ENCODE measurements at regions not wholly inside any gene's neighbourhood (a gene's known extent, or its start where the extent isn't known, plus 50 kb on each side); places are given as distances from the start of the nearest gene placed in this dataset.

DNA sequence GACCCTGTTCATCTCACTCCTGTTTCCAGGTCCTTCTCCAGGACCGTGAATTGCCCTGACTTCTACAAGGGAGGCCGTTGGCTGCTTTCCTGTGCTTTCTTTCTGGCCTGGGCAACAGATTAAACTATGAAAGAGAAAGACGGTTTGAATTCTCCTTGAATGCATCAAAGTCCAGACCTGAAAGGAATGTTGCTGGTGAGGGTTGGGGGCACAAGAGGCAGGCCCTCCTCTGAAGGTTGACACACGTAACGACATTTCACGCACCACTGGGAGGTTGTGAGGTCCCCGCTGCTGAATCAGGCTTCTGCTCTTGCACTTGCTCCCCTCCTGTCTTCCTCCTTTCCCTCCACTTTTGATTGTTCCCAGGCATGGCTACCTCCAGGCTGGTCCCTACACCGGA lies 141.9 kb downstream of the CYRIA start:
- Histone ChIP-seq H3K9me3 (ENCODE audit: low read length) (no peaks in the 10 kb centered on the region), H3K9ac (ENCODE audit: low read length) (no peak overlapping the region), H3K27me3 (ENCODE audit: insufficient read depth, low read depth, low read length) (no peaks in the 10 kb centered on the region), H3F3A (ENCODE audit: insufficient read depth, low read length, poor library complexity, severe bottlenecking) (no peaks in the 10 kb centered on the region), H3K36me3 (ENCODE audit: insufficient read depth, low read length) (no peaks in the 10 kb centered on the region), H3K79me2 (replicated peaks; ENCODE audit: insufficient read depth, low read length) (no peaks in the 10 kb centered on the region), H3K27ac (ENCODE audit: low read length) (no peak overlapping the region), H3K4me2 (ENCODE audit: low read length) (no peak overlapping the region), H3K4me3 (ENCODE audit: low read length) (no peak overlapping the region), H4K20me1 (ENCODE audit: insufficient read depth) (no peaks in the 10 kb centered on the region), H3K9me2 (ENCODE audit: insufficient read depth, low read length) (no peaks in the 10 kb centered on the region), H2AFZ (ENCODE audit: low read depth, low read length) (no peak overlapping the region)
- TF ChIP-seq, protein P1, sequence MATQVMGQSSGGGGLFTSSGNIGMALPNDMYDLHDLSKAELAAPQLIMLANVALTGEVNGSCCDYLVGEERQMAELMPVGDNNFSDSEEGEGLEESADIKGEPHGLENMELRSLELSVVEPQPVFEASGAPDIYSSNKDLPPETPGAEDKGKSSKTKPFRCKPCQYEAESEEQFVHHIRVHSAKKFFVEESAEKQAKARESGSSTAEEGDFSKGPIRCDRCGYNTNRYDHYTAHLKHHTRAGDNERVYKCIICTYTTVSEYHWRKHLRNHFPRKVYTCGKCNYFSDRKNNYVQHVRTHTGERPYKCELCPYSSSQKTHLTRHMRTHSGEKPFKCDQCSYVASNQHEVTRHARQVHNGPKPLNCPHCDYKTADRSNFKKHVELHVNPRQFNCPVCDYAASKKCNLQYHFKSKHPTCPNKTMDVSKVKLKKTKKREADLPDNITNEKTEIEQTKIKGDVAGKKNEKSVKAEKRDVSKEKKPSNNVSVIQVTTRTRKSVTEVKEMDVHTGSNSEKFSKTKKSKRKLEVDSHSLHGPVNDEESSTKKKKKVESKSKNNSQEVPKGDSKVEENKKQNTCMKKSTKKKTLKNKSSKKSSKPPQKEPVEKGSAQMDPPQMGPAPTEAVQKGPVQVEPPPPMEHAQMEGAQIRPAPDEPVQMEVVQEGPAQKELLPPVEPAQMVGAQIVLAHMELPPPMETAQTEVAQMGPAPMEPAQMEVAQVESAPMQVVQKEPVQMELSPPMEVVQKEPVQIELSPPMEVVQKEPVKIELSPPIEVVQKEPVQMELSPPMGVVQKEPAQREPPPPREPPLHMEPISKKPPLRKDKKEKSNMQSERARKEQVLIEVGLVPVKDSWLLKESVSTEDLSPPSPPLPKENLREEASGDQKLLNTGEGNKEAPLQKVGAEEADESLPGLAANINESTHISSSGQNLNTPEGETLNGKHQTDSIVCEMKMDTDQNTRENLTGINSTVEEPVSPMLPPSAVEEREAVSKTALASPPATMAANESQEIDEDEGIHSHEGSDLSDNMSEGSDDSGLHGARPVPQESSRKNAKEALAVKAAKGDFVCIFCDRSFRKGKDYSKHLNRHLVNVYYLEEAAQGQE (IDR thresholded peaks at IDR 0.05; ENCODE audit: borderline replicate concordance), result no peak
- TF ChIP-seq POLR2AphosphoS5 (IDR thresholded peaks at IDR 0.05), result no peak

GRCh38 chr2:16522031-16522831 lies 143.4 kb downstream of the CYRIA start:
- H3F3A ChIP-seq (ENCODE audit: insufficient read depth, low read length, poor library complexity, severe bottlenecking), result no peaks in the 10 kb centered on the region
- no peak overlapping the region for H3K27ac ChIP-seq (ENCODE audit: low read length)
- H4K20me1 ChIP-seq (ENCODE audit: insufficient read depth), result no peaks in the 10 kb centered on the region
- H3K9me3 ChIP-seq (ENCODE audit: low read length), result no peaks in the 10 kb centered on the region
- no peak overlapping the region for H2AFZ ChIP-seq (ENCODE audit: low read depth, low read length)
- H3K4me3 ChIP-seq (ENCODE audit: low read length), result no peak overlapping the region
- no peak for TF ChIP-seq EZH2 (IDR thresholded peaks at IDR 0.05; ENCODE audit: borderline replicate concordance, insufficient read depth, low read length, poor library complexity, severe bottlenecking)
- no peak for TF ChIP-seq MXI1 (conservative IDR thresholded peaks at IDR 0.05; ENCODE audit: poor library complexity, severe bottlenecking)
- TF ChIP-seq, protein P1 (IDR thresholded peaks at IDR 0.05; ENCODE audit: borderline replicate concordance), result no peak
- no peak for TF ChIP-seq EP300 (conservative IDR thresholded peaks at IDR 0.05; ENCODE audit: poor library complexity, severe bottlenecking)
- TF ChIP-seq TAF1 (IDR thresholded peaks at IDR 0.05; ENCODE audit: low read depth), result no peak
- no peak for TF ChIP-seq SMC3 (conservative IDR thresholded peaks at IDR 0.05; ENCODE audit: poor library complexity)
- TF ChIP-seq POLR2AphosphoS5 (IDR thresholded peaks at IDR 0.05), result no peak
- TF ChIP-seq CTCF (IDR thresholded peaks at IDR 0.05; ENCODE audit: poor library complexity, severe bottlenecking), result no peak
- no peak for TF ChIP-seq RAD21 (conservative IDR thresholded peaks at IDR 0.05)
- H3K4me2 ChIP-seq (ENCODE audit: low read length), result no peak overlapping the region
- H3K9me2 ChIP-seq (ENCODE audit: insufficient read depth, low read length), result no peaks in the 10 kb centered on the region
- no peak overlapping the region for H3K9ac ChIP-seq (ENCODE audit: low read length)
- H3K36me3 ChIP-seq (ENCODE audit: insufficient read depth, low read length), result no peaks in the 10 kb centered on the region
- H3K27me3 ChIP-seq (ENCODE audit: insufficient read depth, low read depth, low read length), result no peaks in the 10 kb centered on the region
- no peaks in the 10 kb centered on the region for H3K79me2 ChIP-seq (replicated peaks; ENCODE audit: insufficient read depth, low read length)
